GM19468 (cell line): ENCODE measurements at regions not wholly inside any gene's neighbourhood (a gene's known extent, or its start where the extent isn't known, plus 50 kb on each side); places are given as distances from the start of the nearest gene placed in this dataset.
"Not testable (repeated sequence)": the region's sequence is repeated elsewhere in the genome, so short reads cannot be mapped to it uniquely, and the experiment has no call there.

Experiments
- ATAC-seq: cut with Tn5 transposase; IDR thresholded peaks from one replicate; pipeline ENCODE4 v1.9.1; 2021; ENCODE audit warnings: mild to moderate bottlenecking, moderate library complexity, moderate number of reproducible peaks; ENCODE audit not compliant: unreplicated experiment; ENCODE audit errors: extremely low read depth

GRCh38 chr12:83361475-83361874 is 674.8 kb downstream of the TMTC2 start:
- ATAC-seq = no peak

GRCh38 chr12:83361071-83361470 is 674.4 kb downstream of the TMTC2 start:
- ATAC-seq = no peak

- no peak for ATAC-seq
These were observed 663.4 kb downstream of the TMTC2 start for GRCh38 chr12:83349907-83350611.

- ATAC-seq = no peak
These were observed 659.6 kb downstream of the TMTC2 start for GRCh38 chr12:83346333-83346732.

GRCh38 chr12:83343767-83344166 is 657.1 kb downstream of the TMTC2 start:
- ATAC-seq = no peak

GRCh38 chr12:83335748-83336147 is 649.0 kb downstream of the TMTC2 start:
- no peak for ATAC-seq

- ATAC-seq = no peak
These were observed 640.0 kb downstream of the TMTC2 start for GRCh38 chr12:83326666-83327065.

- no peak for ATAC-seq
These were observed 637.2 kb downstream of the TMTC2 start for GRCh38 chr12:83323866-83324265.

- ATAC-seq = no peak
These were observed 636.1 kb downstream of the TMTC2 start for GRCh38 chr12:83322809-83323208.

- ATAC-seq = no peak
These were observed 635.3 kb downstream of the TMTC2 start for GRCh38 chr12:83321971-83322370.

GRCh38 chr12:83320350-83320749 is 633.6 kb downstream of the TMTC2 start:
- ATAC-seq = no peak

- ATAC-seq = no peak
These were observed 631.8 kb downstream of the TMTC2 start for GRCh38 chr12:83318386-83319098.

- no peak for ATAC-seq
These were observed 630.9 kb downstream of the TMTC2 start for GRCh38 chr12:83317595-83317994.

- no peak for ATAC-seq
These were observed 627.1 kb downstream of the TMTC2 start for GRCh38 chr12:83313827-83314226.

GRCh38 chr12:83313322-83313721 is 626.6 kb downstream of the TMTC2 start:
- no peak for ATAC-seq

- no peak for ATAC-seq
These were observed 590.2 kb downstream of the TMTC2 start for GRCh38 chr12:83276904-83277303.

GRCh38 chr12:83271201-83271600 is 584.5 kb downstream of the TMTC2 start:
- no peak for ATAC-seq

GRCh38 chr12:83265808-83266207 is 579.1 kb downstream of the TMTC2 start:
- ATAC-seq = no peak

GRCh38 chr12:83261998-83262397 is 575.3 kb downstream of the TMTC2 start:
- ATAC-seq = no peak

- ATAC-seq = not testable (repeated sequence)
These were observed 573.4 kb downstream of the TMTC2 start for GRCh38 chr12:83260126-83260525.

- no peak for ATAC-seq
These were observed 571.0 kb downstream of the TMTC2 start for GRCh38 chr12:83257726-83258125.

- ATAC-seq = no peak
These were observed 569.9 kb downstream of the TMTC2 start for GRCh38 chr12:83256562-83256961.
